C4-2B (cell line): ENCODE measurements at regions not wholly inside any gene's neighbourhood (a gene's known extent, or its start where the extent isn't known, plus 50 kb on each side); places are given as distances from the start of the nearest gene placed in this dataset.

ENCODE experiments used
- H3K27ac ChIP-seq: fragments of 450-650 bp; 2 replicates; pipeline ENCODE4 v1.5.1; 2017
- ZFX ChIP-seq: fragments of 450-650 bp; IDR thresholded peaks from 2 replicates; pipeline ENCODE4 v1.6.1; 2017
- TF ChIP-seq, protein P1 (sequence below): fragments of 450-650 bp; conservative IDR thresholded peaks from 2 replicates; pipeline ENCODE4 v1.5.1; 2017; ENCODE audit warnings: mild to moderate bottlenecking

DNA sequence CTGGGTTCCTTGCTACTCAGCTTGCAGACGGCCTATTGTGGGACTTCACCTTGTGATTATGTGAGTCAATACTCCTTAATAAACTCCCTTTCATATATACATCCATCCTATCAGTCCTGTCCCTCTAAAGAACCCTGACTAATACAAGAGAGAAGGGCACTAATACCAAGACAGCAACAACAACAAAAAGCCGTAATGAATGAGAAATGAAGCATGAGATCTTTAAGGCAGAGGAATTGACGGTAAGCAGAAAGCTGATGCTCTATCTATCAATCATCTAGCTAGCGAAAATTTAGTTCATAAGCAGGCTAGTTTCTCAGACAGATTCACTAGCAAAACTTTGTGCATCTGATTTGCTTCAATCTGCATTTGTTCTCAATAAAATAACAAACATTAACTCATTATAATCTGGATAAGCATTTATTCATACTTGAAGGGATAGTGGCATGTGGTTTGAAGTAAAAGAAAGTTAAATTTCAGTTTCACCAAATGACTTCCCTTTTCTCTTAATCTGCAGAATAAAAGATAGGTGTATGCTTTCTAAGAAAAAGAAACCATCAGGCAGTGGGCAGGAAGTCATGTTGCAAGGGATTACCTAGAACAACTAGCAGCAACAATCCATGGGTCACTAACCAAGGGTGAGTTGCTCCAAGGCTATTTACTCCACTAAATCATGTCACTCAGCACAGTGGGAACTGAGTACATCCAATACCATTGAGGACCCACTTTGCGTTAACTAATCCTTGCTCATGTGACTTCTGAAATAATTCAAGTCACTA is 376.5 kb downstream of the TMEM182 start:
- TF ChIP-seq, protein P1, sequence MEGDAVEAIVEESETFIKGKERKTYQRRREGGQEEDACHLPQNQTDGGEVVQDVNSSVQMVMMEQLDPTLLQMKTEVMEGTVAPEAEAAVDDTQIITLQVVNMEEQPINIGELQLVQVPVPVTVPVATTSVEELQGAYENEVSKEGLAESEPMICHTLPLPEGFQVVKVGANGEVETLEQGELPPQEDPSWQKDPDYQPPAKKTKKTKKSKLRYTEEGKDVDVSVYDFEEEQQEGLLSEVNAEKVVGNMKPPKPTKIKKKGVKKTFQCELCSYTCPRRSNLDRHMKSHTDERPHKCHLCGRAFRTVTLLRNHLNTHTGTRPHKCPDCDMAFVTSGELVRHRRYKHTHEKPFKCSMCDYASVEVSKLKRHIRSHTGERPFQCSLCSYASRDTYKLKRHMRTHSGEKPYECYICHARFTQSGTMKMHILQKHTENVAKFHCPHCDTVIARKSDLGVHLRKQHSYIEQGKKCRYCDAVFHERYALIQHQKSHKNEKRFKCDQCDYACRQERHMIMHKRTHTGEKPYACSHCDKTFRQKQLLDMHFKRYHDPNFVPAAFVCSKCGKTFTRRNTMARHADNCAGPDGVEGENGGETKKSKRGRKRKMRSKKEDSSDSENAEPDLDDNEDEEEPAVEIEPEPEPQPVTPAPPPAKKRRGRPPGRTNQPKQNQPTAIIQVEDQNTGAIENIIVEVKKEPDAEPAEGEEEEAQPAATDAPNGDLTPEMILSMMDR = no peak
- TF ChIP-seq ZFX = no peak
- H3K27ac ChIP-seq = no peak overlapping the region

DNA sequence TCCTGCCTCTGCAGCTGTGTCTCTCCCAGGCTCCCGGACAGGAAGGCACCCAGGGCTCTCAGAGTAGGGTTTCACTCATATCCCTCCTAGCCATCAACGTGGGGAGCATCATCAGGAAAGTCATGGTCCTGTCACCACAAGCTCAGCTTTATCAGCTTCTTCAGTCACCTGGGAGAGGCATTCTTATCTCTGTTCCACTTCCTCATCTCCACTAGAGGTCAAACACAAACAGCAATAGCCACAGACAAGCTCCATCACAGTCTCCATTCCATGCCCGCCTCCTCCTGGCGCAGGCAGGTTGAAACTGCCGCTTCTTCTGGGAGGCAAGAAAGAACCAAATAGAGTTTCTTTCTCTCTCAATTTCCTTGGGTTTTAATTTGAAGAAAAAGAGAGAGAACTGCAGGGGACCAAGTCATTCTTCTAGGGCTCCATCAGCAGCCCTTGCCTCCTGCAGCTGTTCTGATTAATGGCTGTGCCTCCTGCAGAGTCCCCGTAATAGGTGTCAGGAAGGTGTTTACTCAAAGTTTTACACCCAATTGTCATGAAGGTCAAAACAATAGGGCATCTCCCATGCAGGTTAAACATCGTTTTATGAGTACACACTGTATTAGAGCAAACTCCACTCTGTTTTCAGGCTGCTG is 377.9 kb downstream of the TMEM182 start:
- TF ChIP-seq, protein P1 = no peak
- TF ChIP-seq ZFX = no peak
- no peak overlapping the region for H3K27ac ChIP-seq

DNA sequence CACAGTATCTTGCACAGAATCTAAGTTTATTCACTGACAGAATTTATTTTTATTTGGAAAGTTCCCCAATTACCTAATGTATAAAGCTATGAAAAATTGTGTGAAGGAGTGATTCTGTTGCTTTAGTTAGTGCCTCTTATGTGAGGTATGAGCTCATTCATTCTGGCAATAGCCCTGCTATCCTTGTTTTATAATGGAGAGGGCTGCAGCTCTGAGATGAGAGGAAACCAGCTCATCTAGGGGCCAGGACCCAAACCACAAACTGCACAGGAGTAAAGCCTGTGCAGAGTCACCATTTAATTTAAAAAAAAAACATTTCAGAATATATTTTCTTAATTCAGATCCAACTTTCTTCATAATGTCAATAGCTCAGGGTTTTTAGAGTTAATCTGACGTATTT is 383.0 kb downstream of the TMEM182 start:
- TF ChIP-seq ZFX = no peak
- TF ChIP-seq, protein P1 = no peak
- no peak overlapping the region for H3K27ac ChIP-seq

- no peak for TF ChIP-seq ZFX
- TF ChIP-seq, protein P1 = no peak
- no peak overlapping the region for H3K27ac ChIP-seq
Measured at GRCh38 chr2:103145739-103146138, 383.9 kb downstream of the TMEM182 start.

- H3K27ac ChIP-seq = no peak overlapping the region
- TF ChIP-seq ZFX = no peak
- TF ChIP-seq, protein P1 = no peak
Measured at GRCh38 chr2:103151046-103151445, 389.2 kb downstream of the TMEM182 start.

DNA sequence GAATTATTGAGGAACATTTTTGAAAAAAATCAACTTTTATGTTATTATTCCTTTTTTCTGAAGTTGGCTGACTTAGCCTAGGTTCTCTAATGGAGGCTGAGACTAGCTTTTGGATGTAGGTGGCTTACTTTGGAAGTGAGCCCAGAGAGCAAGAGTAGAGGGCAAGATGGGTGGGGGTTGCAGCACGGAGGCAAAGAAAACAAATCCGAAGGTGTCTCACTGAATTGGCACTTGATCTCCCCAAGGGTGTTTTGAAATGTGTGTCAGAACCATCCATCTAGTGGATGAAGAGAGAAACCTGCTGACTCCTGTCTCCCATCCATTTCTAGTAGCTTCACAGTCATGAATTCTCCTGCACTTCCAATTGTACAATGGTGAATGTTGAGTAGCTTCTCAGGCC is 390.7 kb downstream of the TMEM182 start:
- TF ChIP-seq, protein P1 = no peak
- TF ChIP-seq ZFX = no peak
- H3K27ac ChIP-seq = no peak overlapping the region

DNA sequence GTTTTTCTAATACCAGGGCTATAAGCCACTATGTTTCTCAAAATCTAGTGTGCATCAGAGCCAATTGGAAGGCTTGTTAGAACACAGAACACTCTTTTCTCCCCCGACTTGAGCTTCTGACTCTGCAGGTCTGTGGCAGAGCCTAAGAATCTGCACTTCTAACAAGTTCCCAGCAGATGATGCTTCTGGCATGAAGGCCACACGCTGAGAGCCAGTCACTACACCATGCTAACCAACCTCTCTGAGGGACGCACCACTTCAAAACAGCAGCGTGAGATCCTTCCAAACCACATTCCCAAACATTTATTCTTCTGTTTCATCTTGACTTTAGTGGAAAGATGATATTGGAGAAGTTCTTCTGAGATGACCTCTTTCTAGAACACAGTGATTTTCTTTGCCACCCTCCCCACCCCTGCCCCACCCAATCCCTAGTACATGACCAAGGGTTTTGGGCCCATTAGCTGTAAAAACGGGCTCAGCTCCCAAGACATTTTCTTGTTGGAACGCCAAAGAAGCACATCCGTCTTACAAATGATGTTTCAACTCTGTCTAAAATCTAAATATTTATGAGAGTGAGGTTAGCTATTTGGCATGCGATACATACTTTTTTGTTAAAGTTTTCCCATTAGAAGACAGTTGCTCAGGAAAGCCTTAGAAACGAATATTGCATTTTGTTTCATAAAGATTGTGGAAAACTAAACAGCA is 391.9 kb downstream of the TMEM182 start:
- no peak overlapping the region for H3K27ac ChIP-seq
- TF ChIP-seq ZFX = no peak
- TF ChIP-seq, protein P1 = no peak
